ENCODE measurements at regions not wholly inside any gene's neighbourhood (a gene's known extent, or its start where the extent isn't known, plus 50 kb on each side); places are given as distances from the start of the nearest gene placed in this dataset.

DNA sequence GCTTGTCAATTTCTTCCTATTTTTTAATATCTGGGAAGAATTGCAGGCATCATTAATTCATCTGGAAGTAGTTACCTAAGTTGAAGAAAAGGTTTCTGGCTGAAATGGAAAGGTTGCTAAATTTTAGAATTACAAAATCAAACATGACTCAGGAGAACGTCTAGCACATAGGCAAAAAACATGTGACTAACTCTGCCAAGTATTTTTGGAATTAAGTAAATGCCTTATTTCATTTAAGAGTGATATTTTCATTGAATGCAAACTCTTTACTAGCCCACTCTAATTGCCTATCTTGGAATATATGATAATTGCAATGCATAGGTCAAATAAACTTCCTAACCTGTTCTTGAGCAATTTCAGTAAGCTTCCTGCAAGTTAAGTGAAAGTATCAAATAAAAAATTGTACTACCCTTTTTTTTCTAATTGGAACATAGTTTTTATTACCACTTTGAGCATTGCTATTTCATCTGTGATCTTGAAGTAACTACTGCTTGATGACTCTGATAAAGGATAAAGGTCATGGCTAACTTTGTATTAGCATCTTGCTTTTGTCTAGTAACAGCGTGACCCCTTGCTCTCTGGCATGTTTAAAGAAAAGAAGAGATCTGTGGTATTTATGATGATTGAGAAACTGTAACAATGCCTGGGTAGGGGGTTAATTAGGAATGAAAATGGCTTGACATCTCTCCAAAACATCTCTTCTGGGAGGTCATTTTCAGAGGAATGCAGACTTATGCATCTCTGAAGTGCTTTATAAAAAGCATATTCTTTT, 208.3 kb upstream of the NCAM2 start:
- TF ChIP-seq POLR2A (IDR thresholded peaks at IDR 0.05; ENCODE audit: extremely low read depth, insufficient read length) (no peak), MYC (IDR thresholded peaks at IDR 0.05; ENCODE audit: low read depth, low read length) (no peak)
- TF ChIP-seq, protein P1, sequence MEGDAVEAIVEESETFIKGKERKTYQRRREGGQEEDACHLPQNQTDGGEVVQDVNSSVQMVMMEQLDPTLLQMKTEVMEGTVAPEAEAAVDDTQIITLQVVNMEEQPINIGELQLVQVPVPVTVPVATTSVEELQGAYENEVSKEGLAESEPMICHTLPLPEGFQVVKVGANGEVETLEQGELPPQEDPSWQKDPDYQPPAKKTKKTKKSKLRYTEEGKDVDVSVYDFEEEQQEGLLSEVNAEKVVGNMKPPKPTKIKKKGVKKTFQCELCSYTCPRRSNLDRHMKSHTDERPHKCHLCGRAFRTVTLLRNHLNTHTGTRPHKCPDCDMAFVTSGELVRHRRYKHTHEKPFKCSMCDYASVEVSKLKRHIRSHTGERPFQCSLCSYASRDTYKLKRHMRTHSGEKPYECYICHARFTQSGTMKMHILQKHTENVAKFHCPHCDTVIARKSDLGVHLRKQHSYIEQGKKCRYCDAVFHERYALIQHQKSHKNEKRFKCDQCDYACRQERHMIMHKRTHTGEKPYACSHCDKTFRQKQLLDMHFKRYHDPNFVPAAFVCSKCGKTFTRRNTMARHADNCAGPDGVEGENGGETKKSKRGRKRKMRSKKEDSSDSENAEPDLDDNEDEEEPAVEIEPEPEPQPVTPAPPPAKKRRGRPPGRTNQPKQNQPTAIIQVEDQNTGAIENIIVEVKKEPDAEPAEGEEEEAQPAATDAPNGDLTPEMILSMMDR (IDR thresholded peaks at IDR 0.05; ENCODE audit: low read depth, low read length), result no peak
